Heart right ventricle (tissue), 16 donors: ENCODE measurements at regions not wholly inside any gene's neighbourhood (a gene's known extent, or its start where the extent isn't known, plus 50 kb on each side); places are given as distances from the start of the nearest gene placed in this dataset.
A peak's percentile ranks its signal among the peaks of the same experiment; 100 is the strongest.

ENCODE experiments used
- ATAC-seq, 8 donors: fragments of 200-7000 bp; cut with Tn5 transposase; one replicate each; pipeline ENCODE4 v1.9.1; 2020; ENCODE audit warnings: mild to moderate bottlenecking in 8 of 8, moderate library complexity in 8 of 8, moderate number of reproducible peaks in 1 of 8
- DNase-seq, 2 donors: peaks; one replicate each; pipeline ENCODE4 v3.0.0-alpha.2; 2020
- H3K27ac ChIP-seq, 10 donors: fragments of 200-600 bp; sonication (generic) in 2 of 10; one replicate each; pipeline versions ENCODE4 v1.5.0 to v1.8.0; 2020 to 2022; ENCODE audit warnings: mild to moderate bottlenecking in 3 of 10
- H3K27me3 ChIP-seq, 7 donors: fragments of 200-600 bp; one replicate each; pipeline ENCODE4 v1.8.0; 2021 to 2022; ENCODE audit warnings: mild to moderate bottlenecking in 2 of 7
- H3K36me3 ChIP-seq, 9 donors: fragments of 200-600 bp; sonication (generic) in 1 of 9; one replicate each; pipeline versions ENCODE4 v1.5.0 to v1.8.0; 2020 to 2022; ENCODE audit warnings: mild to moderate bottlenecking in 2 of 9
- H3K4me1 ChIP-seq, 9 donors: fragments of 200-600 bp; sonication (generic) in 1 of 9; one replicate each; pipeline versions ENCODE4 v1.5.0 to v1.8.0; 2020 to 2022; ENCODE audit warnings: mild to moderate bottlenecking in 4 of 9
- H3K4me3 ChIP-seq, 10 donors: fragments of 200-600 bp; sonication (generic) in 2 of 10; one replicate each; pipeline versions ENCODE4 v1.5.0 to v1.8.0; 2020 to 2022; ENCODE audit warnings: mild to moderate bottlenecking in 7 of 10, moderate library complexity in 2 of 10
- H3K9me3 ChIP-seq, 11 donors: fragments of 200-600 bp in 10 of 11; sonication (generic) in 2 of 11; one replicate each; pipeline versions ENCODE4 v1.5.0 to v1.8.0; 2013 to 2022; ENCODE audit warnings: mild to moderate bottlenecking in 2 of 11, control low read depth in 1 of 11, moderate library complexity in 1 of 11
- CTCF ChIP-seq, 9 donors: fragments of 200-600 bp; sonication (generic) in 2 of 9; IDR thresholded peaks; one replicate each; pipeline versions ENCODE4 v1.5.0 to v1.8.0; 2021 to 2022; ENCODE audit warnings: antibody characterized with exemption in 9 of 9, mild to moderate bottlenecking in 5 of 9, moderate library complexity in 1 of 9
- WGBS, 2 donors: extraction: QIAGEN DNeasy Blood & Tissue Kit; methylation state at CpG; one replicate each; pipeline ENCODE4 v1.1.7; 2013; ENCODE audit warnings: inconsistent platforms in 1 of 2; 5-methylcytosine and 5-hydroxymethylcytosine counted together
- intact Hi-C, 10 donors: fragments of 100-400 bp; cut with DNase I; formaldehyde crosslinking; loops; one replicate each; pipeline versions ENCODE4 v1.11.1 to v1.14.2; 2022
- donor health status: Arrhythmogenic right ventricular cardiomyopathy.
- donor health status: ischemic (EF 13 %, LVEDD 7.1; RV severe dilation, severe dysfunction).
- donor health status: healthy with polysubstance abuse.
- donor health status: DM: no; HTN: yes; CAD: no.
- donor health status: DM: no; HTN: no; CAD: no.
- donor health status: ischemic (EF 25% LVEDD 6.9; RV normal size, moderate dysfunction).
- donor health status: ischemic (EF 25% LVEDD 5.7; RV mildly dilated, moderate dysfunction).
- donor health status: healthy.
- donor health status: DM: yes; HTN: yes; CAD: no.
- donor health status: Ischemic cardiomyopathy.
- donor health status: ischemic (EF 35%, LVEDD 5.7; RV mildly dilated, moderate dysfunction).
- donor health status: nonischemic (EF 11% LVEDD 7.7; RV severe dilation, severe dysfunction).
- donor health status: DM: yes; HTN: yes; CAD: no.
- donor health status: PGD.
- donor health status: ischemic (EF 29% LVEDD 5.4; RV normal size, mild dysfunction).
- donor health status: nonischemic (EF 23%, LVEDD 6.1; RV moderate dilation, normal function).

GRCh38 chr18:56451188-56451587, 187.2 kb downstream of the TXNL1 start:
- Histone ChIP-seq H3K4me1 (peaks cover 0 to 24% (median 12%) of the 10 kb centered on the region in 9 donors), H3K36me3 (no peaks in the 10 kb centered on the region), H3K27me3 (no peaks in the 10 kb centered on the region), H3K4me3 (no peak overlapping the region), H3K27ac (no peak overlapping the region), H3K9me3 (no peaks in the 10 kb centered on the region)
- WGBS, 2 donors = 64 to 85% methylated on average over 1 of the region's 1 CpG
- intact Hi-C loops = no loop called here
- DNase-seq (no peak), ATAC-seq (no peak)
- no peak for TF ChIP-seq CTCF (IDR thresholded peaks at IDR 0.05)

- TF ChIP-seq CTCF (IDR thresholded peaks at IDR 0.05) = no peak
- no peaks in the 10 kb centered on the region for H3K9me3 ChIP-seq
- no peak overlapping the region for H3K27ac ChIP-seq
- H3K36me3 ChIP-seq = no peaks in the 10 kb centered on the region
- DNase-seq (no peak), ATAC-seq (no peak)
- peaks cover 0 to 31% (median 21%) of the 10 kb centered on the region in 9 donors for H3K4me1 ChIP-seq
- no peak overlapping the region for H3K4me3 ChIP-seq
- 74 to 80% methylated on average over 5 of the region's 5 CpGs for WGBS, 2 donors
- intact Hi-C loops = no loop called here
- H3K27me3 ChIP-seq = no peaks in the 10 kb centered on the region
Measured at GRCh38 chr18:56448751-56449150, 189.6 kb downstream of the TXNL1 start.

- peaks cover 0 to 39% (median 27%) of the 10 kb centered on the region in 9 donors for H3K4me1 ChIP-seq
- WGBS, 2 donors = 84 to 85% methylated on average over 6 of the region's 6 CpGs
- H3K9me3 ChIP-seq = peaks cover 0 to 11% (median 0%) of the 10 kb centered on the region in 11 donors
- TF ChIP-seq CTCF (IDR thresholded peaks at IDR 0.05) = no peak
- H3K4me3 ChIP-seq = no peak overlapping the region
- DNase-seq (no peak), ATAC-seq (no peak)
- H3K27ac ChIP-seq = no peak overlapping the region
- no peaks in the 10 kb centered on the region for H3K27me3 ChIP-seq
- no peaks in the 10 kb centered on the region for H3K36me3 ChIP-seq
- intact Hi-C loops = no loop called here
Measured at GRCh38 chr18:56445422-56445821, 193.0 kb downstream of the TXNL1 start.

- TF ChIP-seq CTCF (IDR thresholded peaks at IDR 0.05) = no peak
- Histone ChIP-seq H3K9me3 (peaks cover 0 to 14% (median 0%) of the 10 kb centered on the region in 11 donors), H3K27me3 (no peaks in the 10 kb centered on the region), H3K27ac (peak overlapping the region in 4 of 10 donors; percentile 2 to 73 (median 39)), H3K4me3 (no peak overlapping the region), H3K36me3 (no peaks in the 10 kb centered on the region), H3K4me1 (peaks cover 0 to 39% (median 27%) of the 10 kb centered on the region in 9 donors)
- DNase-seq (no peak), ATAC-seq (no peak)
- intact Hi-C loops = no loop called here
- 82 to 93% methylated on average over 3 of the region's 3 CpGs for WGBS, 2 donors
Measured at GRCh38 chr18:56444201-56444600, 194.2 kb downstream of the TXNL1 start.
